Astrocyte (in vitro differentiated cells and primary cell): ENCODE measurements at regions not wholly inside any gene's neighbourhood (a gene's known extent, or its start where the extent isn't known, plus 50 kb on each side); places are given as distances from the start of the nearest gene placed in this dataset.
"Not testable (repeated sequence)": the region's sequence is repeated elsewhere in the genome, so short reads cannot be mapped to it uniquely, and the experiment has no call there.

Source experiments
- EZH2 ChIP-seq: IDR thresholded peaks from 2 replicates; pipeline ENCODE4 v1.6.1; 2012; ENCODE audit warnings: mild to moderate bottlenecking, low read length, inconsistent platforms; ENCODE audit not compliant: insufficient read depth
- TF ChIP-seq, protein P1 (sequence below): IDR thresholded peaks from 2 replicates; pipeline ENCODE4 v1.5.1; 2011; ENCODE audit warnings: low read depth, mild to moderate bottlenecking, inconsistent platforms, low read length, moderate library complexity; ENCODE audit not compliant: insufficient read depth

- TF ChIP-seq, protein P1, sequence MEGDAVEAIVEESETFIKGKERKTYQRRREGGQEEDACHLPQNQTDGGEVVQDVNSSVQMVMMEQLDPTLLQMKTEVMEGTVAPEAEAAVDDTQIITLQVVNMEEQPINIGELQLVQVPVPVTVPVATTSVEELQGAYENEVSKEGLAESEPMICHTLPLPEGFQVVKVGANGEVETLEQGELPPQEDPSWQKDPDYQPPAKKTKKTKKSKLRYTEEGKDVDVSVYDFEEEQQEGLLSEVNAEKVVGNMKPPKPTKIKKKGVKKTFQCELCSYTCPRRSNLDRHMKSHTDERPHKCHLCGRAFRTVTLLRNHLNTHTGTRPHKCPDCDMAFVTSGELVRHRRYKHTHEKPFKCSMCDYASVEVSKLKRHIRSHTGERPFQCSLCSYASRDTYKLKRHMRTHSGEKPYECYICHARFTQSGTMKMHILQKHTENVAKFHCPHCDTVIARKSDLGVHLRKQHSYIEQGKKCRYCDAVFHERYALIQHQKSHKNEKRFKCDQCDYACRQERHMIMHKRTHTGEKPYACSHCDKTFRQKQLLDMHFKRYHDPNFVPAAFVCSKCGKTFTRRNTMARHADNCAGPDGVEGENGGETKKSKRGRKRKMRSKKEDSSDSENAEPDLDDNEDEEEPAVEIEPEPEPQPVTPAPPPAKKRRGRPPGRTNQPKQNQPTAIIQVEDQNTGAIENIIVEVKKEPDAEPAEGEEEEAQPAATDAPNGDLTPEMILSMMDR = not testable (repeated sequence)
- not testable (repeated sequence) for TF ChIP-seq EZH2
Measured at GRCh38 chr10:128583125-128583524, 456.9 kb upstream of the MKI67 start.
